ENCODE measurements at regions not wholly inside any gene's neighbourhood (a gene's known extent, or its start where the extent isn't known, plus 50 kb on each side); places are given as distances from the start of the nearest gene placed in this dataset.
"Not testable (repeated sequence)": the region's sequence is repeated elsewhere in the genome, so short reads cannot be mapped to it uniquely, and the experiment has no call there.

GRCh38 chr5:17413691-17414090 is 84.3 kb upstream of the TAF11L2 start:
- Histone ChIP-seq H3K14ac (ENCODE audit: low read length in 2 of 2) (no peak overlapping the region), H3K9ac (ENCODE audit: low read length) (no peak overlapping the region), H3K36me3 (ENCODE audit: control insufficient read depth in 1 of 2, insufficient read depth in 2 of 2, low read depth in 1 of 2, low read length in 2 of 2) (no peaks in the 10 kb centered on the region), H3K9me3 (ENCODE audit: control insufficient read depth, low read length) (no peaks in the 10 kb centered on the region), H2BK5ac (ENCODE audit: low read depth, low read length, poor library complexity, severe bottlenecking) (no peak overlapping the region), H2AFZ (ENCODE audit: low read depth, low read length) (no peak overlapping the region), H2BK15ac (ENCODE audit: low read depth, poor library complexity, severe bottlenecking) (no peak overlapping the region), H3K27me3 (ENCODE audit: control insufficient read depth in 1 of 2, insufficient read depth in 1 of 2, low read length in 2 of 2) (no peaks in the 10 kb centered on the region), H3K4ac (ENCODE audit: low read depth in 1 of 2, low read length in 2 of 2) (no peak overlapping the region), H3K4me2 (ENCODE audit: low read length, poor library complexity, severe bottlenecking) (no peak overlapping the region), H2AK5ac (ENCODE audit: low read length, severe bottlenecking) (no peak overlapping the region), H3K18ac (ENCODE audit: low read depth in 1 of 2, low read length in 2 of 2) (no peak overlapping the region), H3K79me1 (replicated peaks; ENCODE audit: low read length, poor library complexity, severe bottlenecking) (no peaks in the 10 kb centered on the region), H4K91ac (ENCODE audit: low read length) (no peak overlapping the region), H4K8ac (ENCODE audit: low read length) (no peak overlapping the region), H3K23ac (ENCODE audit: low read length in 2 of 2) (no peak overlapping the region), H3K4me1 (ENCODE audit: control insufficient read depth, insufficient read depth, low read depth, low read length) (no peaks in the 10 kb centered on the region), H2BK120ac (ENCODE audit: low read depth, low read length) (no peak overlapping the region), H2BK12ac (ENCODE audit: low read length in 2 of 2) (no peak overlapping the region), H3K27ac (ENCODE audit: low read length, poor library complexity, severe bottlenecking) (no peak overlapping the region), H3K4me3 (ENCODE audit: insufficient read depth in 1 of 2, low read depth in 1 of 2, low read length in 2 of 2) (no peak overlapping the region)
- no peak for DNase-seq
- WGBS = 92% methylated on average over 2 of the region's 3 CpGs

- no peak overlapping the region for H2BK15ac ChIP-seq (ENCODE audit: low read depth, poor library complexity, severe bottlenecking)
- no peak overlapping the region for H2AK5ac ChIP-seq (ENCODE audit: low read length, severe bottlenecking)
- no peak overlapping the region for H2BK120ac ChIP-seq (ENCODE audit: low read depth, low read length)
- H3K4me1 ChIP-seq (ENCODE audit: control insufficient read depth, insufficient read depth, low read depth, low read length) = no peaks in the 10 kb centered on the region
- no peak overlapping the region for H3K27ac ChIP-seq (ENCODE audit: low read length, poor library complexity, severe bottlenecking)
- no peaks in the 10 kb centered on the region for H3K27me3 ChIP-seq (ENCODE audit: control insufficient read depth in 1 of 2, insufficient read depth in 1 of 2, low read length in 2 of 2)
- H4K8ac ChIP-seq (ENCODE audit: low read length) = peak overlapping the region; percentile 31
- no peaks in the 10 kb centered on the region for H3K36me3 ChIP-seq (ENCODE audit: control insufficient read depth in 1 of 2, insufficient read depth in 2 of 2, low read depth in 1 of 2, low read length in 2 of 2)
- H2AFZ ChIP-seq (ENCODE audit: low read depth, low read length) = no peak overlapping the region
- no peaks in the 10 kb centered on the region for H3K79me1 ChIP-seq (replicated peaks; ENCODE audit: low read length, poor library complexity, severe bottlenecking)
- H3K9me3 ChIP-seq (ENCODE audit: control insufficient read depth, low read length) = no peaks in the 10 kb centered on the region
- H3K18ac ChIP-seq (ENCODE audit: low read depth in 1 of 2, low read length in 2 of 2) = peak overlapping the region in 1 of 2 experiments; percentile 64
- no peak for DNase-seq
- H2BK5ac ChIP-seq (ENCODE audit: low read depth, low read length, poor library complexity, severe bottlenecking) = no peak overlapping the region
- no peak overlapping the region for H3K4ac ChIP-seq (ENCODE audit: low read depth in 1 of 2, low read length in 2 of 2)
- H2BK12ac ChIP-seq (ENCODE audit: low read length in 2 of 2) = no peak overlapping the region
- H3K9ac ChIP-seq (ENCODE audit: low read length) = no peak overlapping the region
- peak overlapping the region in 1 of 2 experiments; percentile 44 for H3K14ac ChIP-seq (ENCODE audit: low read length in 2 of 2)
- no peak overlapping the region for H3K4me2 ChIP-seq (ENCODE audit: low read length, poor library complexity, severe bottlenecking)
- 59% methylated on average over 13 of the region's 13 CpGs for WGBS
- H4K91ac ChIP-seq (ENCODE audit: low read length) = no peak overlapping the region
- H3K4me3 ChIP-seq (ENCODE audit: insufficient read depth in 1 of 2, low read depth in 1 of 2, low read length in 2 of 2) = no peak overlapping the region
- peak overlapping the region in 1 of 2 experiments; percentile 46 for H3K23ac ChIP-seq (ENCODE audit: low read length in 2 of 2)
Observed at GRCh38 chr5:17415321-17415758, 82.7 kb upstream of the TAF11L2 start.

GRCh38 chr5:17416374-17416773 is 81.7 kb upstream of the TAF11L2 start:
- H3K36me3 ChIP-seq (ENCODE audit: control insufficient read depth in 1 of 2, insufficient read depth in 2 of 2, low read depth in 1 of 2, low read length in 2 of 2); H3K18ac ChIP-seq (ENCODE audit: low read depth in 1 of 2, low read length in 2 of 2); H2BK120ac ChIP-seq (ENCODE audit: low read depth, low read length); H3K14ac ChIP-seq (ENCODE audit: low read length in 2 of 2); H3K4me1 ChIP-seq (ENCODE audit: control insufficient read depth, insufficient read depth, low read depth, low read length); H3K23ac ChIP-seq (ENCODE audit: low read length in 2 of 2); H3K79me1 ChIP-seq (replicated peaks; ENCODE audit: low read length, poor library complexity, severe bottlenecking); DNase-seq; H2BK15ac ChIP-seq (ENCODE audit: low read depth, poor library complexity, severe bottlenecking); H3K4me3 ChIP-seq (ENCODE audit: insufficient read depth in 1 of 2, low read depth in 1 of 2, low read length in 2 of 2); H3K9me3 ChIP-seq (ENCODE audit: control insufficient read depth, low read length); H4K8ac ChIP-seq (ENCODE audit: low read length); H4K91ac ChIP-seq (ENCODE audit: low read length); H3K27ac ChIP-seq (ENCODE audit: low read length, poor library complexity, severe bottlenecking); H3K4me2 ChIP-seq (ENCODE audit: low read length, poor library complexity, severe bottlenecking); H2AFZ ChIP-seq (ENCODE audit: low read depth, low read length); H3K27me3 ChIP-seq (ENCODE audit: control insufficient read depth in 1 of 2, insufficient read depth in 1 of 2, low read length in 2 of 2); H3K9ac ChIP-seq (ENCODE audit: low read length); H3K4ac ChIP-seq (ENCODE audit: low read depth in 1 of 2, low read length in 2 of 2); H2BK5ac ChIP-seq (ENCODE audit: low read depth, low read length, poor library complexity, severe bottlenecking); H2BK12ac ChIP-seq (ENCODE audit: low read length in 2 of 2); H2AK5ac ChIP-seq (ENCODE audit: low read length, severe bottlenecking): not testable (repeated sequence)
- WGBS = no CpG with 5 or more reads among the region's 4 CpGs

GRCh38 chr5:17424674-17425073 is 73.4 kb upstream of the TAF11L2 start:
- Histone ChIP-seq H3K14ac (ENCODE audit: low read length in 2 of 2) (no peak overlapping the region), H3K18ac (ENCODE audit: low read depth in 1 of 2, low read length in 2 of 2) (no peak overlapping the region), H3K79me1 (replicated peaks; ENCODE audit: low read length, poor library complexity, severe bottlenecking) (no peaks in the 10 kb centered on the region), H3K36me3 (ENCODE audit: control insufficient read depth in 1 of 2, insufficient read depth in 2 of 2, low read depth in 1 of 2, low read length in 2 of 2) (no peaks in the 10 kb centered on the region), H3K9me3 (ENCODE audit: control insufficient read depth, low read length) (no peaks in the 10 kb centered on the region), H4K91ac (ENCODE audit: low read length) (no peak overlapping the region), H3K27ac (ENCODE audit: low read length, poor library complexity, severe bottlenecking) (no peak overlapping the region), H2BK5ac (ENCODE audit: low read depth, low read length, poor library complexity, severe bottlenecking) (no peak overlapping the region), H2BK12ac (ENCODE audit: low read length in 2 of 2) (no peak overlapping the region), H3K4me1 (ENCODE audit: control insufficient read depth, insufficient read depth, low read depth, low read length) (no peaks in the 10 kb centered on the region), H2AK5ac (ENCODE audit: low read length, severe bottlenecking) (no peak overlapping the region), H4K8ac (ENCODE audit: low read length) (no peak overlapping the region), H2AFZ (ENCODE audit: low read depth, low read length) (no peak overlapping the region), H3K4ac (ENCODE audit: low read depth in 1 of 2, low read length in 2 of 2) (no peak overlapping the region), H3K4me3 (ENCODE audit: insufficient read depth in 1 of 2, low read depth in 1 of 2, low read length in 2 of 2) (no peak overlapping the region), H3K4me2 (ENCODE audit: low read length, poor library complexity, severe bottlenecking) (no peak overlapping the region), H2BK15ac (ENCODE audit: low read depth, poor library complexity, severe bottlenecking) (no peak overlapping the region), H2BK120ac (ENCODE audit: low read depth, low read length) (no peak overlapping the region), H3K23ac (ENCODE audit: low read length in 2 of 2) (no peak overlapping the region), H3K9ac (ENCODE audit: low read length) (no peak overlapping the region), H3K27me3 (ENCODE audit: control insufficient read depth in 1 of 2, insufficient read depth in 1 of 2, low read length in 2 of 2) (no peaks in the 10 kb centered on the region)
- WGBS = 97% methylated on average over 12 of the region's 12 CpGs
- no peak for DNase-seq

Measured in mesenchymal stem cell (in vitro differentiated cells and primary cell).